GM13977 (cell line): ENCODE measurements at regions not wholly inside any gene's neighbourhood (a gene's known extent, or its start where the extent isn't known, plus 50 kb on each side); places are given as distances from the start of the nearest gene placed in this dataset.

ENCODE experiments used
- DNase-seq: peaks from one replicate; pipeline ENCODE4 v3.0.0; 2012; ENCODE audit warnings: low spot score
- in situ Hi-C: fragments of 300-500 bp; cut with MboI; formaldehyde crosslinking; loops from one replicate; pipeline ENCODE4 v1.12.0; 2022; ENCODE audit warnings: low sequenced_read_pairs, low pct_unique_long_range_greater_than_20kb, mixed read lengths, inconsistent platforms; ENCODE audit not compliant: unreplicated experiment
- TF ChIP-seq, protein P1 (sequence below): IDR thresholded peaks from 2 replicates; pipeline ENCODE4 v1.5.1; 2012; ENCODE audit warnings: mild to moderate bottlenecking, control low read depth; ENCODE audit not compliant: insufficient read depth; ENCODE audit errors: extremely low read depth, missing control alignments

DNA sequence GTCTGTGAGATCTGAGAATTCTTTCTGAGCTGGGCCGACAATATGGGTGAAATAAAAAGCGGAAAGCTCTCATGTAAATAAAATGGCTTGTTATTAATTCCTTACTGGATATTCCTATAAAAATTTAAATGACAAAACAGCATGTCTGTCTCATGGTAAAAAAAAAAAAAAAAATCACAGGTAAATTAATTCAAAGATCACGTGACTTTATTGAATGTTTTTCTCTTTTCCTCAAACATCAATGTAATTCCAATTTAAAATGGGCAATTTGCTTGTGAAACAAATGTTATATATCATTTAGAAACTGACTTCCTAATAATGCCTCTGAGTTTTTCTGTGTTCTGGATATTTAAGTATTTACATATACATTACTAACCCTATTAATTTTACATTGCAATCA, 280.3 kb downstream of the NR2F2 start:
- TF ChIP-seq, protein P1, sequence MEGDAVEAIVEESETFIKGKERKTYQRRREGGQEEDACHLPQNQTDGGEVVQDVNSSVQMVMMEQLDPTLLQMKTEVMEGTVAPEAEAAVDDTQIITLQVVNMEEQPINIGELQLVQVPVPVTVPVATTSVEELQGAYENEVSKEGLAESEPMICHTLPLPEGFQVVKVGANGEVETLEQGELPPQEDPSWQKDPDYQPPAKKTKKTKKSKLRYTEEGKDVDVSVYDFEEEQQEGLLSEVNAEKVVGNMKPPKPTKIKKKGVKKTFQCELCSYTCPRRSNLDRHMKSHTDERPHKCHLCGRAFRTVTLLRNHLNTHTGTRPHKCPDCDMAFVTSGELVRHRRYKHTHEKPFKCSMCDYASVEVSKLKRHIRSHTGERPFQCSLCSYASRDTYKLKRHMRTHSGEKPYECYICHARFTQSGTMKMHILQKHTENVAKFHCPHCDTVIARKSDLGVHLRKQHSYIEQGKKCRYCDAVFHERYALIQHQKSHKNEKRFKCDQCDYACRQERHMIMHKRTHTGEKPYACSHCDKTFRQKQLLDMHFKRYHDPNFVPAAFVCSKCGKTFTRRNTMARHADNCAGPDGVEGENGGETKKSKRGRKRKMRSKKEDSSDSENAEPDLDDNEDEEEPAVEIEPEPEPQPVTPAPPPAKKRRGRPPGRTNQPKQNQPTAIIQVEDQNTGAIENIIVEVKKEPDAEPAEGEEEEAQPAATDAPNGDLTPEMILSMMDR = no peak
- in situ Hi-C loops = no loop called here
- DNase-seq = no peak

DNA sequence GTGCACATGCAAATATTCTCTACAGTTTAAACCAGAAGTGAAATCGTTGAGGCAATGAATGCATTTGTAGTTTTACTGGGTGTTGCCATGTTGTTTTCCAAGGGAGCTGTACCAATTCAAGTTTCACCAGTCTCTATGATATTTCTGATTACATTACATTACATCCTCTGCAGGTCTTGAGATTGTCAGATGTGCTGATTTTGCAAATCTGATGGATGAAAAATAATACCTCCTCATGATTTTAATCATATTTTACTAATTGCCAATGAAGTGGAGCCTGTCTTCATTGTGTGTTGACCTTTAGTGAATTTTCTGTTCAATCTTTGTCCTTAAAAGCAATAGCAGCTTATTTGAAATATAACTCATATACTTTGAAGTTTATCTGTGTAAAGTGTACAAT, 282.4 kb downstream of the NR2F2 start:
- TF ChIP-seq, protein P1 = no peak
- no peak for DNase-seq
- in situ Hi-C loops = no loop called here

DNA sequence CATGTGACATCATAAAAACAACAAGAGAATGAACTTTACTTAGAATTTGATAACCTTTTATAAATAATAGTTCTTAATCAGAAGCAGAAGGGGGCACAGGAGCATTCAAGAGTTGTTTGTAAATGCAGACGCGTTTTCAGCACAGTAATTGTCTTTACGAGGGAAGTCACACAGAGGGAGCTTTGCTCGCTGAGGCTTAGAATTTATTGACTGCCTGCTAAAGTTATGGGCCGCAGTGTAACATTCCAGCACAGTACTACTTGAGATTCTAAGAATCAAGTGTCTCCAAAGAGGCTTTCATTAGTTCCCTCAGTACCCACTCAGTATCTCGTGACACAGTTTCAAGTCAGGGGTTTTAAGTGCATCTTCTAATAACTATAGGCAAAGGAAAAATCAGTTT, 288.7 kb downstream of the NR2F2 start:
- DNase-seq = no peak
- in situ Hi-C loops = no loop called here
- TF ChIP-seq, protein P1 = no peak

DNA sequence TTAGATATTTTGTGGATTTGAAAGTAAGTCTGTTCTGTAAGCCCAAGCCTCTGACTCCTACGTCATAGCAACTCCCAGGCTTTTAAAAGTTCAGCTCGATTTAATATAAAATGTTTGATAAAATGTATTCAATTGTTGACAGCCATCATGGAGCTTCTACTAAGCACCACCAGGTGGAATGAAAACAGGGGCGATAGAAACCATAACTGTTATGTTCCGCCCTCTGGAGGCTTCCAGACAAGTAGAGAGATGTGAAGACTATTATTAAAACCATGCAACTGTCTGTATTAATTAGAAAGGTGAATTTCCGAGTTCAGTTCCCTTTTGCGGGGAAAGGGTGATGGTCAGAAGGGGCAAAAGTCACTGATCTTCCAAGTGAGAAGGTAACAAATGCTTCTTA, 292.2 kb downstream of the NR2F2 start:
- no peak for DNase-seq
- TF ChIP-seq, protein P1 = no peak
- in situ Hi-C loops = no loop called here

DNA sequence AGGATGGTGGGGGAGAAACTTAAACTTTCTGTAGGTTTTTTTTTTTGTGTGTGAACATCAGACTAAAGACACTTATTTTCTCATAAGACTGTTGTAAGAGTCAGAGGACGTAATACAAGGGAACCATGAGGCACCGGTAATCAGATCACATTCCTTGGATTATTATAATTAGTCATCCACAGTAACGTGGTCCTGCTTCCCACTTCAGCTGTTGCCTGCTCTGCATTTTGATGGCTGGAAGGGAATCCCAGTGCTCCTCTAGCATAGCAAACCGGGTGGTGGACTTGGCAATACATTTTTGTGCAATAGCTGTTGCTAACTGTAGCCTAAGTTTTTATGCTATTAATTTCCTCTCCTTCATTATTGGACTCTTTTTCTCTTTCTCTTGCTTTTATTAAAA, 294.8 kb downstream of the NR2F2 start:
- TF ChIP-seq, protein P1 = no peak
- in situ Hi-C loops = no loop called here

DNA sequence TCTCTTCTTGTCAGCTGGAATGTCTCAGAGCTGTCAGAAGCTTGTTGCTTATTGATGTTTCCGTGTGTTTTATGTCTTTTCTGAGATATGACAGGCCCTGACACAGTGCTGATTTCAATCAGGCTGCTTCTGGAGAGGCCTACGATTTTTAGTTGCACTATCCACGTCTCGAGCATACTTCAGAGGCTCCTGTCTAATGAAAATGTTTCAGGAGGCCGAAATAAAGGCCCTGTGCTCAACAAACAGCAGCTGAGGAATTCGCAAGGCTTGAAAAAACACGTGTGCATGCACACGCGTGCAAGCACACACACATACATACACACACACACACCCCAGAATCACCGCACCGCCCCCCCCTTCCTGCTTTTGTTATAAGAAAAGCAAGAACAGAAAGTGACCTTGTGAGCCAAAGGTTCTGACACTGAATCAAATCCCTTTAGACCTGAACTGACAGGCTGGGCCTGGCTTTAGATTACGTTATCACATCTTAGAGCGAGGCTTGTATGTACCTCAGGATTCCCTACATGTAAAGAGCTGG, 296.6 kb downstream of the NR2F2 start:
- in situ Hi-C loops = no loop called here
- TF ChIP-seq, protein P1 = no peak
- DNase-seq = no peak

More for the DNA sequence above, 294.8 kb downstream of the NR2F2 start:
- no peak for DNase-seq

DNA sequence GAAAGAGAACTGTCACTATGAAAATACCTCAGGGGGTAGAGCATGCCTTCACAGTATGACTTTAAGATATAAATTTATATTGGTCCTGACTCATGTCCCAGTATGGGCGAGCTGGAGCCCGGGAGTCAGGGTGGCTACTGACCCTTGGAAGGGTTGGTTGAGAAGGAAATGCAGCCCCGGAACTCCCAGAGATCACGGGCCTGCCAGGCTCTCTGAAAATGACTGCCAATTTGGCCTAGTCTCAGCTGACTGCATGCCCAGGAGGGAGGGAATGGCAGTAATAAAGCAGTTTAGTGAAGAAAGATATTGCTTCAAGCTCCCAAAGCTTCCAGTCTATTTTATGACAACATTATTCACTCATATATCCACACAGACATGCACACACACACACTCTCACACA, 299.0 kb downstream of the NR2F2 start:
- DNase-seq = no peak
- TF ChIP-seq, protein P1 = no peak
- in situ Hi-C loops = no loop called here
